GM18519 (cell line): ENCODE measurements at regions not wholly inside any gene's neighbourhood (a gene's known extent, or its start where the extent isn't known, plus 50 kb on each side); places are given as distances from the start of the nearest gene placed in this dataset.
"Not testable (repeated sequence)": the region's sequence is repeated elsewhere in the genome, so short reads cannot be mapped to it uniquely, and the experiment has no call there.

Experiments
- ATAC-seq: cut with Tn5 transposase; IDR thresholded peaks from one replicate; pipeline ENCODE4 v1.9.1; 2021; ENCODE audit warnings: mild to moderate bottlenecking, moderate library complexity; ENCODE audit not compliant: unreplicated experiment, low FRiP score

DNA sequence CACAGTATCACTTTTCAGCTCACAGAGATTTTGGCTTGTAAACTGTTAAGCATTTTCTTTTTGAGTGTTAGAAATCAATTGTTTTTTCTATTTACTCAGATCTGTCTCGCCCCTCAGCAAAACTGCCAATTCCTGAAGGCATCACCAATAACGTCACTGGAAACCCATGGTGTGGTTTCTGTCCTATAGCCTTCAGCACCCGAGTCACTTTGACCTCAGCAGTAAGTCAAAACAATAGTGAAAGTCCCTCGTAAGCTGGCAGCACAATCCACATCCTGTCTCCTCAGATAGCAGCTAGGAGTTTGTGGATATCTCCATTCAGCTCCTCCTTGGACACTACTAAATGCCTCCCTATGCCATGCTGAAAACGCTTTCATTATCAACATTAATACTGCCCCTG, 1787.4 kb upstream of the ADGRL3 start:
- ATAC-seq = no peak

DNA sequence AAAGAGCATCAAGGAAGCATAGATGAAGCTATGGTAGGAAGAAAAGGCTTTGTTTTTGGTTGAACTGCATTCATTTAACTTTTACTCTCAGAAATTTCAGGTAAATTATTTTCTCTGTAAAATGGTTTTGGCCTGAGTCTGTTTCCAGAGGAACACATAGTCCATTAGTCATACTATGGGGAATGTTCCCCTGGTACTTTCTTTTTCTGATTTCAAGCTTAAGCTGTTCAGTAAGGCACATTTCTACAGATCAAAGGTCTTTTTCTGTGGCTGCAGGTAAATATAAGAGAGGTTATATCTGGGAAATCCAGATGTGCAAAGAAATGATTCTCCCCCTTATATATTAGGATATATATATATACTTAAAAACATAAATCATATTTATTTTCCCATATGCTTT, 1744.4 kb upstream of the ADGRL3 start:
- ATAC-seq = no peak

DNA sequence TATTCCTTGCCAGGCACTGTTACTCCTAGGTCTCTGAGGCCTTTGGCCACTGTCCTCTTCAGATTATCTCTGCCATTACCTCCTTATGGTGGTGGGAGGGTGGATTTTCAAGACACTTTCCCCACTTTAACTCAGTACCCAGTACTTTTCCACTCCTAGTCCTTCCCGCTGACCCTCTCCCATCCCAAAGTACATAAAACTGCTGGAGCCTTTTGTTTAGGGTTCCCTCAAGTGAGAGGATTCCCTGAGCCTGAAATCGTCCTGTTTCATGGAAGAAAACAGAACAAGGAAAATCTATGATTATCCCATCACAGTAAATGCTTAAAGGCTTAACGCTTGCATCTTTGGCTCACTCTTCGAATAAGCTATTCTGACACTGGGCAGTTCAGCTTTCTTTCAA, 1742.5 kb upstream of the ADGRL3 start:
- no peak for ATAC-seq

DNA sequence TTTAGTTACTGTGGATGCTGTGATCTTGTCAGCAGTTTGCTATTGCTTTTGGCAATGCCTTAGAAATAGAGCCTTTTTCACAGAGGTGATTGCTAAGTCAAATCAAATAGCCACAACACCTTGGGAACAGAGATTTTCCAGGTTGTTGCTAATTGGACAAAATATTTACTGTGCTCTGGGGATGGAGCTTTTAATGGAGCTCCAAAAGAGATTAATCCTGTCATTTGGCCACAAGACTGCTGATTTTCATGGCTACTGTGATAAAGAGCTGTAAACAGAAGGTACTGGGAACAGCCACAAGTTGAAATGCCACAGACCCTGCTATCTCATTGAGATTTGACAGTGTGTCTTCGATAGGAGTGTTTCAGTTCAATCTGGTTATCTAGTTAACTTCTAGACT, 1715.2 kb upstream of the ADGRL3 start:
- ATAC-seq = no peak

DNA sequence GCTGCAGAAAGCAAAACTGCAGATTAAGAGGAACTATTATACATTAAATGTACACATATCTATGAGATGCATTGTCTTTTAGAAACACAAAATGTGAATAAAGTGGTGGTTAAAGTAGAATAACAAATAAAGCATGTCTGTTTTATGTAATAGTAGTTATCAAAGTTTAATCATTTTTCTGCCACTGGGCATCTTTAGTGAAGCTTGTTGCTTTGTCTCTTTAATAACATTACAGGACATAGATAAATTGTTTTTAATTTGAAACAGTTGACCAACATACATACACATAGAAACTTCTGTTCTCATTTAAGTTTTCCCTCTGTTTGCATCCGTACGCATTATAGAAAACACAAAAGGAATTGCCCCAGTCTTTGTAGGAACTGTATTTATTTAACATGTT, 1700.0 kb upstream of the ADGRL3 start:
- ATAC-seq = no peak

DNA sequence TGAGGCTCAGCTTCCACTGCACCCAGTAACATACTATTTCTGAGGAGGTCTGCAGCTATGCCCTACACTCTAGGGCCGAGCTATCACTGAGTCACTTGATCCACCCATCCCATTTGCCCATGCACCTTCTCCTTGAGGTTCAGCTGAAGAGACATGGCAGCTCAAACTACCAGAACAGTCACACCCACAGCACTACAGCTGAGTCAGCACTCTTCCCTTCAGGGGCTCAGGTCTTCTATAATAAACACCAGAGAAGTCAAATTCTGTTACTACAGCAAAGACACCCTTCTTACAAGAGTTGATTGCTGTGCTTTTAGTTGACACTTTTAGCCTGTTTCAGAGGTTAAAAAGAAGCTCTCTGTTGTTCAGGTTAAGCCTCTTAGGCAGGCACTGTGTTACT, 1696.4 kb upstream of the ADGRL3 start:
- no peak for ATAC-seq

DNA sequence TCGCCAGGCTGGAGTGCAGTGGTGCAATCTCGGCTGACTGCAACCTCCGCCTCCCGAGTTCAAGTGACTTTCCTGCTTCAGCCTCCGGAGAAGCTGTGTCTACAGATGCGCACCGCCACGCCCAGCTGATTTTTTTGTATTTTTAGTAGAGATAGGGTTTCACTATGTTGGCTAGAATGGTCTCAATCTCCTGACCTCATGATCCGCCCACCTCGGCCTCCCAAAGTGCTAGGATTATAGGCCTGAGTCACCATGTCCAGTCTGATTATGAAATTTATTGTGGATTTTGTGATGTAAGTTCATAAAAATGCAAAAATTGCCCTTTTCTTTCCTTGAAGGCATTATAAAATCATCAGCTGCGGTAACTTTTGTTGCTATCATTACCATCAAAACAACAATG, 1688.3 kb upstream of the ADGRL3 start:
- ATAC-seq = not testable (repeated sequence)

DNA sequence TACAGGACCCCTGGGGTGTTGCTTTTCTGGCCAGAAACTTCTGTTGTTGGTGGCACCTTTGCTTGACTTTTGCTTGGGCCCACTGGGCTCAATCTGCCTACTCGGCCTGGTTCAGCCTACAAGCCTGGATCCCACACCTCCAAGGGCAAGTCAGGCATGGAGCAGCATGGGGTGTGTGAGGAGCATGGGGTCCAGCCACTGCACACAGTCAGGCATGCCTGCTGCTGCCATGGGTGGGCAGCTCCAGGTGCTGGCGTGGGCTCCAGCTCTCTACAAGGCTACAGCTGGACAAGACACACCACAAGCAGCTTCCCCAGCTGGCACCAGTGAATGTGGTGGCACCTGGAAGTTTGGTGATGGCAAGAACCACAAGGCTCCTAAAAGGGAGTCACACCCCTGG, 1683.1 kb upstream of the ADGRL3 start:
- no peak for ATAC-seq

DNA sequence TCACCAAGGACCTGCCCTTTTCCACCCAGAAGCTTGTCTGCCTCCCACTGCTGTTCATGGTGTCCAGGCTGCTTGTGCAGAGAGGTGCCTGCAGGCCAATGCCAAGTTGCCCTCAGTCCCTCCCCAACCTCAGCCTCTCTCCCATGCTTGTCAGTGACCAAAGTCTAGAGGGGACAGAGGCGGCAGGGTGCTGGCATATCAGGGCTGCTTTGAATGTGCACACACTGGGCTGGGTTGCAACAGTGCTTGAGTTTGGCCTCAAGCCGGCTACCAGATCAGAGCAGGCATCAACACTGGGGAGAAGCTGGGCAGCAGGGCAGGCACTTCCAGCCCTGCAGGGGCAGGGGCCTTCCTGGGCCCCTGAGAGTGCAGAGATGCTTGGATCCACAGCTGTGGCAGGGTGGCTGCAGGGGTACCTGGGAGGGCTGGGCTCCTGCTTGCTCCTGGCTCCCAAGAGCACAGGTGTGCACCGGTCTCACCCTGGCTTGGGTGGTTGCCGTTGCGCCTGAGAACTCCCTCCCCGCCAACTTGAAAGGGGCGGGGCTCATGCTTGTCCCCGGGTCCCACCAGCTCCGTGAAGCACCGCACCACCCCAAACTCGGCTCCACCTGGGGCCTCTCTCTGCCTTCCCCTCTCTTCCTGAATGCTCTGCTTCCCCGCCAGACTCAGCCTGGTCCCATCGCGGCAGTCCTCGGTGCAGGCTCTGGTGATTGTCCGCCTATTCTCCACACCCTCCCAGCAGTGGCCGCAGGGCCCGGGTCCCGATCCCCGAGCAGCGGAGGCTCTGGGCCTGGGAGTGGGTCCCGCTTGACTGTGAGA, 1681.9 kb upstream of the ADGRL3 start:
- ATAC-seq = no peak

DNA sequence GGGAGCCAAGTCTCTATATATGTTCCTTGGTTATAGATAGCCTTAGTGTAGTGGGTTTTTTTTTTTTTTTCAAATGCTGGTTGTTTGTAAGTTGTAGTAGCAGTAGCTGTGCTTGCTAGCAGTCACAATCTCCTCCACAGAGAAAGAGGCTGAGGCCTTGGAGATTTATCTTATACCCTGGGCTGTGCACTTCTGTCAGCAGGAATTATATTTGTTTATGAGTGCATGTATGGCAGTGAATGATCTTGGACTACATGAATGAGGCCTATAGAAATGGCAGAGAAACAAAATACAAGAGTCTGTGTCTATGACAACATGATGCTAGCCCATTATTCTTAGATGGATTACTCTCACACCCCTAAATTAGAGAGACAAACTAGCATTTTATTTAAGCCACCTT, 1674.2 kb upstream of the ADGRL3 start:
- ATAC-seq = no peak

DNA sequence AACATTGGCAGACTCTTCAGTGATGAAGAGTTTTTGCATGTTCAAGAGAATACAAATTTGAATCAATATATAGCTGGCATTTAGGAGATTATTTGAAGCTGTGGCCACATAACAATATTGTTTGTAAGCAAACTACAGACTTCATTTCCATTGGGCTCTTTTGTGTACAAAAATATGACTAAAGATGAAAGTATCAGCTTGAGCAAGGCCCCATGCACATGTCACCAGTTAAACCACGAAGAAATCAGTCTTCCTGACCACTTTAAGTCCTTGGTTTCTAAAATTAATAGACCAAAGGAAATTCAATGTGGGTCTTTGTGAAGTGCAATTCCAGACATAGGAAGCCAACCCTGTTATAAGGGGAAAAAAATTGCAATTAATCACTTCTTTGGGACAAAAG, 1664.6 kb upstream of the ADGRL3 start:
- ATAC-seq = no peak

DNA sequence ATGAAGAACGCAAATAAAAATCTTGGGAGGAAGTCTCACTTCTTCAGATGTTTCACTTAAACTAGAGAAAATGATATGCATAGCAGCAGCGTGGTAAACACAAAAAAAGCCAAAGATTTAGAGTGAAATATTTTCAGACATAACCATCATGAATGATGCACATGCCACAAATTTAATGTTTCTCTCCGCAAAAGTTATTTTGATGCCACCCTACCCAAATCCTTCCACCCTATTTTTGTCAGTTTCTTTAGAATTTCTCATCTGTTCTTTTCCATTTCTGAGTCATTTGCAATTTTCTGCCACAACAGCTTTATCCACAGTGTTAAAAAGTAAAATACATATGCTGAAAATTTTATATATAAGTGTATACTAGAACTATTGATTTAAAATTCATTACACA, 1663.7 kb upstream of the ADGRL3 start:
- ATAC-seq = no peak

DNA sequence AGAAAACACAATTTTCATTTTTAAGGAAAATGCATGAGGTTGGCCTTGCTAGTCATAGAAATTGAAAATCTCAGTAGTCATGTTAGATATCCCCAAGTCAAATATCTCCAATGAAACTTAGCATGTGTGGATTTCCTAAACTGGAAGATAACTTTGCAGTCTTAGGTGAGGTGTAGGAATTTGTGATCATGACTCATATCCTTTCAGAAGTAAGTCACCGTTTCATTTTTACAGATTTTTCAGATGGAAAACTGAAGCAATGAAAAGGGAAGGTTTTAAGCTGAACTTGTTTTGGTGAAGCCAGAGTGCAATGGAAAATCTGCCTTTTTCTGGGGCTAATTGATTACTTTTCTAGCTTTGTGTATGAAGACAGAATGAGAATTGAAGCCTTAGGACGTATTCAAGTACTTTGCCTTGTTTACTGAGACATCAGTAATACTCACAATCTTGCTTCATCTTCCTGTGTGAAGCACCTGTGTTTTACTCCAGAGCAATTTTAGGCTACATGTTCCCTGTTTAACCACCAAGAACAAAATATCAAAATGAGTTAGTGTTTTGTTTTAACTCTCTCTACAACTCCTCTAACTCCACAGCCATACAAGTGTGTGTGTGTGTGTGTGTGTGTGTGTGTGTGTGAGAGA, 1662.8 kb upstream of the ADGRL3 start:
- no peak for ATAC-seq

DNA sequence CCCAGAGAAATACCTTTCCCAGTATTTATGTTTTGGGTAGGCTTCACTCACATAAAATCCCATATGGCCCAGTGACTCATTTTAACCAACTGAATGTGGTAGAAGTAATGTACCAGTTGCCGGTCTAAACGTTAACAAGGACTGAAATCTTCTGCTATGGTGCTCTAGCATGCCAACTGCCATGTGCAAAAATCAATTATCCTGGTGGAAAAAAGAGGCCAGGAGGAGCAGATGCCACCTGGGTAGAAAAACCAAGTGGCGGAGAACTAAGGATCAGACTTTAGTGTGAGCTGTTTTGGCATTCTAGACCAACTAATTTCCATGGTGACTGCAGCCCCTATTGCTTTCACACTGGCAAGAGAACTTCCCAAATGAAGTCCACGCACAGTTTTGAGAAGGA, 1660.7 kb upstream of the ADGRL3 start:
- ATAC-seq = no peak

DNA sequence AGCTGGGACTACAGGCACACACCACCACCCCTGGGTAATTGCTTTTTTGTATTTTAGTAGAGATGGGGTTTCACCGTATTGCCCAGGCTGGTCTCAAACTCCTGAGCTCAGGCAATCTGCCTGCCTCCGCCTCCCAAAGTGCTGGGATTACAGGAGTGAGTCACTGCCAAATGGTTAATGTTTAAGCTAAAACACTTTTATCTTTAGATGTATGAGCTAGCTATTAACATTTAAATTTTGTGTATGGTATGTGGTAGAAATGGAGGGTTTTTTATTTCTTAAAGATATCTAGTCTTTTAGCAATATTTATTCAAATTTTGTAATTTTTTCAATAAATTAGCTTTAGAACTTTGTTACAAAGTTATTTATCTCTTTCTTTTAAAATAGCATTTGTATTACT, 1659.8 kb upstream of the ADGRL3 start:
- no peak for ATAC-seq

DNA sequence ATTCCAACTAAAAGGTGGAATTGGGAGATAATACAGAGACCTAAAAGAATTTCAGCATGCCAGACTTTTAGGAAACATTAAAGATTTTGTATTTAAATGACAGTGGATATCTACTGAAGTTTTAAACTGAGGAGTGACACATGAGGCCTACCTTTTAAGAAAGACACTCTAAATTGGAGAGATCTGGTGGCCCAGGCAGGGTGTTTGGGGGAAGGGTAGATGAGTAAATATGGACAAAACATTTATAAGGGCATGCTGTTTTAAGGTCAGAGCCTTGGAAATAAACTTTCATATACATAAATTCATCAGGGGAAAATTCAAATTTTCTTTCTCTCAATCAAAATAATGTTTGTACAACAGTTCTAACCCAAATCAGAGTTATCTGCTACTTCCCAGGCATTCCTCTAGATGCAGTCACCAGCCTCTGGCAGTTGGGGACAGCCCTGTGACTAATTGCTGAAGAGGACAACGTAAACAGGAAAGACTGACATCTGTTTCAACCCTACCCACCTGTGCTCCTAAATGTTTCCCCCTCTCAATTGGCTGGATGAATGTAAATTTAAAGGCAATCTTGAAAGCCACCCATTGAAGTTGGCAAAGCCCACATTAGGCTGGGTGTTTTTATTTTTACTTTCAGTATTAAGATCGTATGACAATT, 1646.9 kb upstream of the ADGRL3 start:
- ATAC-seq = peak; percentile 49

DNA sequence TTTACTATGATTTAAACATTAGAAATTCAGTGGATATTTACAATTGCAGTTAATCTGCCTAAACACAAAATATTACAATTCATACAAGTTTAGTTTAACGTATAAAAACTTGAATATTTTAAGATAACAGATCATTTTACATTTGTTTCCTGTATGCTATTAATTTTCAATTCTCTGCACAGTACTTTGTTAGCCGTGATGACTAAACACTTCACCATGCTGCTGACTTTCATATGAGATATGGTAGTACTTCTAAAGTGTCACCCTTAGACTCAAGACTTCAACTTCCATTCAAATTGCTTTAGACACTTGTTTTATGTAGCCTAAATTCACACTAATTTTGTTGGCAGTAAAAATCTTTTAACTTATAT, 1646.4 kb upstream of the ADGRL3 start:
- ATAC-seq = no peak

DNA sequence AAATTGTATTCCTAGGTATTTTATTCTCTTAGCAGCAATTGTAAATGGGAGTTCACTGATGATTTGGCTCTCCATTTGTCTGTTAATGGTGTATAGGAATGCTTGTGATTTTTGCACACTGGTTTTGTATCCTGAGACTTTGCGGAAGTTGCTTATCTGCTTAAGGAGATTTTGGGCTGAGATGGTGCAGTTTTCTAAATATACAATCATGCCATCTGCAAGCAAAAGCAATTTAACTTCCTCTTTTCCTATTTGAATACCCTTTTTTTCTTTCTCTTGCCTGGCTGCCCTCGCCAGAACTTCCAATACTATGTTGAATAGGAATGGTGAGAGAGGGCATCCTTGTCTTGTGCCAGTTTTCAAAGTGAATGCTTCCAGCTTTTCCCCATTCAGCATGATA, 1643.9 kb upstream of the ADGRL3 start:
- not testable (repeated sequence) for ATAC-seq

DNA sequence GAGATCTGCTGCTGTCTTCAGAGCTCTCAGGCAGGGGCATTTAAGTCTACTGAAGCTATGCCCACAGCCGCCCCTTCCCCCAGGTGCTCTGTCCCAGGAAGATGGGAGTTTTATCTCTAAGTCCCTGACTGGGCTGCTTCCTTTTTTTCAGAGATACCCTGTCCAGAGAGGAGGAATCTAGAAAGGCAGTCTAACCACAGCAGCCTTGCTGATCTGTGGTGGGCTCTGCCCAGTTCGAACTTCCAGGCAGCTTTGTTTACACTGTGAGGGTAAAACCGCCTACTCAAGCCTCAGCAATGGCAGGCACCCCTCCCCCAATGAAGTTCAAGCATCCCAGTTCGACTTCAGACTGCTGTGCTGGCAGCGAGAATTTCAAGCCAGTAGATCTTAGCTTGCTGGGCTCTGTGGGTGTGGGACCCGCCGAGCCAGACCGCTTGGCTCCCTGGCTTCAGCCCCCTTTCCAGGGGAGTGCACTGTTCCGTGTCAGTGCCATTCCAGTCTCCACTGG, 1639.9 kb upstream of the ADGRL3 start:
- ATAC-seq = not testable (repeated sequence)

DNA sequence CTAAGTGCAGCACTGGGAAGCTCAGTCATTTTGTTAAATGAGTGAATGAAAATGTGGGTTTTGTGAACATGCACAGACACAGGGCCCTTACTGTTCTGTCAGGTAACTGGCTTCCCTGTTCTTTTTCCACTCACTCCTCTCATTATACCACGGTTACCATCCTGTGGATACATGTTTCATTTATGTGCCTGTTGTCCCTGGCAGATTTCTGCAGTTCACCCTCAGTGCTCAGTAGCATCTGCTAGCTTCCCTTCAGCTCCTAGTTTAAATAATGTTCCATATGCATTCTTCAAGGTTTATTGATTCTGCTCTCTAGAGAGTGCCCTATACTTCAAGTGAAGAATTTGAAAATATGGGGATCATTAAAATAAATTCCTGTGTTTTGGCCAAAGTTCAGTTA, 1634.3 kb upstream of the ADGRL3 start:
- ATAC-seq = no peak

DNA sequence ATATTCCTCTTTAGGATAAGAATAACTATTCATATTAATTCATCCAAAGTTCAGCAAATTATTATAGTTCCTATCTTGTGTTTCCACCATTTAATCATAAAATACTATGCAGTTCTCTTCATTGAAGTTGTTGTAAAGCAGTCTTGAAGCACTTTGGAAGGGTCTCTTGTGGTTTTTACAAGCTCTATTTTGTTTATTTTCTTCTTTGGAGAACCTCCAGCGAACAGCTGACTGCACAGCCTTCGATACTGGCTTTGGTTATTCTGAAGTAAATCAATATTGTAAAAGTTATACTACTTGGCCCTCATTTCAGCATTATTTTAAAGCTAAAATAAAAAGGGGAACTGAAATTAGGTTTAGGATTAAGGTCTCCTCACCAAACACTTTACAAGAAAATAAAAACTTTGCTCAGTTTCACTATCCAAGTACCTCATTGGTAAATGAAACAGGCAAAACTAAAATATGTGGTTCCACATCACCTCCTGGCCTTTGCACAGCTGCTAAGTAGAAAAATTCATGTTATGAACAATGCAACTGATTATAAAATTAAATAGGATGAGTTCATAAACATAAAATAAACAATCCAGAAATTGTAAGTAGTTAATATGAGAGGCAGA, 1629.2 kb upstream of the ADGRL3 start:
- ATAC-seq = peak; percentile 64
